ENCODE measurements at regions not wholly inside any gene's neighbourhood (a gene's known extent, or its start where the extent isn't known, plus 50 kb on each side); places are given as distances from the start of the nearest gene placed in this dataset.

DNA sequence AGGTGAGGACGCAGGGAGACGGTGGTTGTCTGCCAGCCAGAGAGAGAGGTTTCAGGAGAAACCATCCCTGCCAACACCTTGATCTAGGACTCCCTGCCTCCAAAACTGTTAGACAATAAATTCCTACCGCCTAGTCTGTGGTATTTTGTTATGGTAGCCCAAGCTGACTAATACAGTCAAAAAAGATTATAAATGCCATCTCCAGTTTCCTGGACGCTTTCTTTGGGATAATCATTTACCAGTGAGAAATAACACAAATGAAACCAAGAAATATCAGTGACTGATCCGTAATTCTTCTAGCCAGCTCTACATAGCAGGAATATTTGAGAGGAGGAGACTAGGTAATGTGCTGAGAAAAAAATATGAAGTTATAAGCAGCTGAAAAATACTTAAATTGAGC lies 707.8 kb upstream of the LMCD1 start:
- DNase-seq (ENCODE audit: low read depth, low spot score) = no peak

DNA sequence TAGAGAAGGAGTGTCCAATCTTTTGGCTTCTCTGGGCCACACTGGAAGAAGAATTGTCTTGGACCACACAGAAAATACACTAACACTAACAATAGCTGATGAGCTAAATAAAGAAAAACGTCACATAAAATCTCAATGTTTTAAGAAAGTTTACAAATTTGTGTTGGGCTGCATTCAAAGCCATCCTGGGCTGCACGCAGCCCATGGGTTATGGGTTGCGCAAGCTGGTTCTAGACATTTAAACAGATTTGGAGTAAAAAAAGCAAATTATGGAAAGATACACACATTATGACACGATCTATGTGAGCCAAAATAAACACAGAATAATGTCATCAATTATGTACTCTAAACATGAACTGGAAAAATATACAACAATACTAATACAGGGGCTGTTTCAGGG lies 703.3 kb upstream of the LMCD1 start:
- DNase-seq (ENCODE audit: low read depth, low spot score) = no peak

DNA sequence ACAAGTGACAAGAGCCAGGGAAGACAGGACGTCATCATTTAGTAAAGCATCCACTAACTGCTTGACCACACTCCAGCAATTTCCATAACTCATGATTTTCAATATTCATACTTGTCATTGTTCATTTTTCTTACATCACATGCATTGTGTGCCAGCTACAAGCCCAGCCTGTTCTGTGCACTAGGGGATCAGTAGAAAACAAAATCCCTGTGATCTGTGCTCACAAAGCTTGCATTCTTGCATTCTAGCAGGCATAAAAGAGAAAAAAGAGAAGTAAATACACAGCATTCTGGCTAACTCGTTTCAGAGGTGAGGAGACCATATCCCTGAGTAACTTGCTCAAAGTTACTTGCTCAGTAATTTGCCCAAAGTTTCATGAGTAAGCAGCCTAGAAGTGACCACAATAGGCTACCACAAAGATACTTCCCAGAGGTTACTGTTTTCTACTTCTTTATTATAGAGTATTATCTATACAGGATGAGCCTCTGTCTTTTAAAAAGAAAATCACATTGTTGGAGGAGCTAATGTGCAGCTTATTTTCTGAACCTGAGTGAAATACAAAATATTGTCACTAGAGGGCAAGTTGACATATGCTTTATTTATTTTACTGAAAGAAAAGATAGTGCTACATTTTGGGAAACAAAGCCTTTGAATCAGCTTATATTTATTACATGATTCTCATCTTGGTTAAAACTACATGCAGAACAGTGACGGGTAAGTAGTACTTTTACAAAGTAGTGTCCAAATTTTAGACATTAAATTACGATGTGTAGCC lies 701.4 kb upstream of the LMCD1 start:
- no peak for DNase-seq (ENCODE audit: low read depth, low spot score)

DNA sequence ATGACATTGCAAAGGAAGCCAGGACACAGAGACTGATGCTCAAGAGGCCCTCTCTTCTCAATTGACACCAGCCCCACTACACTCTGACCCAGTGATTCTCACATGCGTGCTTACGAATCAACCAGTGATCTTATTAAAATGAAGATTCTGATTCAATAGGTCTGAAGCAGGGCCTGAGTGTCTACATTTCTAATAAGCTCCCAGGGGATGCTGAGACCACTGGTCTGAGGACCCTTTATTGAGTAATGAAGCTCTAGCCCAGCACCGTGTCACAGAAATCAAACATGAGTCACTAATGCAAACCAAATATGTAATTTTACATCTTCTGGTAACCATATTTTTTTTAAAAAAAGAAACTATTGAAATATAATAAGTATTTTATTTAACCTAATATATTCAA lies 689.1 kb upstream of the LMCD1 start:
- DNase-seq (ENCODE audit: low read depth, low spot score) = no peak

DNA sequence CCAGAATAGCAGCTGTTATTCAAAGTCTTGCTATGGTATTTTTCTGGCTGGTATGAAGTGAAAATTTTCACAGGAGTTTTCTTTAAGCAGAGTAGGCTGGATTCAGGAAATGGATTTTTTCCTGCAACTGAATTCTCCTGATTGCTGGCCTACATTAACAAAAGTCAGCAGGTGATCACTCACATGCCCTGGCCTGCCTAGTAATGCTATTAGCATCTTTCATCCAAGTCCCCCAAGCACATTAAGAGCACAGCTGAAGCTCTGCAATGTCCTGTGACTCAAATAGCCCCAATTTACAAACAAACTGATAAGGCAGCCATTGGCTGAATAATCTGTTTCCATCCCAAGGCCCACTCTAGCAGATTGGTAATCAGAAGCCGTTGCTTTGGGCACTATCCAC lies 688.3 kb upstream of the LMCD1 start:
- DNase-seq (ENCODE audit: low read depth, low spot score) = no peak

DNA sequence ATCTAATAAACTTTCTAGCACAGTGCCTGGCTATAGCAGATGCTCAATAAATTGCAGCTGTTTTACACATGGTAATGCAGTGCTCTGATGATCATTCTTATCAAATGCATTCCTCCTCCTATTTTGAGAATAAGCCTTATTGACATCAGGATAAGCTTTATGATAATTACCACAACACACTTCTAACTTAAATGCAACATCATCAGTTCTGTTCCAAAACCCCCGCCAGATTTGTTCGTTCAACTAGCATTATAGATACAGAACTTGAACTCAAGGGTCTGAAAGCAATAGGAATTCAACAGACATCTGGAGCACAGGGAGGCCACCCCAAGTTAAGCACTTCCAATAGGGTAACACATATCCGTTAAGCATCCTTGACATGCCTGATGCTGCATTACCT lies 684.4 kb upstream of the LMCD1 start:
- DNase-seq (ENCODE audit: low read depth, low spot score) = no peak

DNA sequence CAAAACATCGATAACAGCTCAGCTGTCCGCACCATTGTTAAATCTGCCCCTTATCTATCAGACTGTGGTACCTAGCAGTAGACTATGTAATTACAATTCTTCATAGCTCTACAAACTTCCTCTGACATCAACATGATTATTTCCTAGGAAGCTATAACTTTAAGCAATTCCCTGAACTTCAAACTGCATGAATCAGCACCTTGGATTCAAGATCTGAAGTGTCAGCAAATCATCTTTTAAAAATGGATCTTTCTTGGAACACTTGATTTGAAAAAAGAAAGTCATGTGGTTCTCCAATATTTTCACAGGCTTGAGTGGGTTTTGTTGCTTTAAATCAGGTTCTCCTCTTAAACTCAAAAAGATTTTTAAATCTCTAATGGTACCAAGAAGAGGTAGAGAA lies 680.7 kb upstream of the LMCD1 start:
- no peak for DNase-seq (ENCODE audit: low read depth, low spot score)

DNA sequence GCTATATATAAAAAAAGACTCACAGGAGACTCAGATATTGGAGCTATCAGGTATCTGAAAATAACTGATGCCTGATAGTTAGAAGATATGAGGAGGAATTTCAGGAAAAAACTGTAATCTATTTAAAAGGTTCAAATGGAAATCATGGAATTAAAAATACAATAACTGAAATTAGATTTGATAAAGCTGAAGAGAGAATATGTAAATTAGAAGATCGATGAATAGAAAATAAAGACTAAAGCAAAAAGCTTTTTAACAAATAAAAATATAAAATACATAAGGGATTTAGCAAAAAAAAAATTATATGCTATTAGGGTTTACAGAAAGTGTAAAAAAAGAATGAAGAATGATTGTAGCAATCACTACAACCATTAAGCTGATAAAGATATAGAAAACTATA lies 679.8 kb upstream of the LMCD1 start:
- no peak for DNase-seq (ENCODE audit: low read depth, low spot score)

DNA sequence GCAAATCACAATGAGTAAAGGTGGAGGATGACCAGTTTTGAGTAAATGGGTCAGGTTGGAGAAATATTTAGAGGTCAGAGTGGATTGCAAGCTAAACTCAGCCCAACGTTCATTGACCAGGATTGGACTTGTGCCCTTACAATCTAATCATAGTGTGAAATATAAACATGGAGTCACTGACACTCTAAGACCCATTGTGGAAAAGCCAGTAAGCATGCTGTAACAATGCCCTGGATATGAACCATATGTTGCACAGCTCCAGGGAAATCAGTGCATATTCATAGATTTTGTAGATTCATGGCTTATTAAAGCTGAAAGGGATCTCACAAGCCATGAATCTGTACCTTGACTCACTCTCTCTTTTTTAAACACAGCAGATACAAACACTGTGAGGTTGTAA lies 660.2 kb upstream of the LMCD1 start:
- no peak for DNase-seq (ENCODE audit: low read depth, low spot score)

DNA sequence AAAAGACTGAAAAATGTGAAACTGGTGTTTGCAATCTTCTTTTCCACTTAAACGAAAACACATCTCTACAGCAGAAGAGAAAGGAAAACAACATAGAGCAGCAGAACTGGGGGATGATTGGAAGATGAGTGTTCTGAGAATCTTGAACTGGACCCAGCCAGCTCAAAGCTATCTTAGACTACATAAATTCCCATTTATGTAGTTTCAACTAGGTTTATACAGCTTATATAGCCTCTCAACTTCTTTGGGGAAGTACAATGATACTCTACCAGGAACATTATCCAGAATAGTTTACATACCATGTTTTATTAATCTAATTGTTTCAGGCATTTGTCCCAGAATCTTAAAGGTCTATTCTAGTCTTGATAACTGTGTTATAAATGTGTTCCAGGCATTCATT lies 658.2 kb upstream of the LMCD1 start:
- no peak for DNase-seq (ENCODE audit: low read depth, low spot score)

DNA sequence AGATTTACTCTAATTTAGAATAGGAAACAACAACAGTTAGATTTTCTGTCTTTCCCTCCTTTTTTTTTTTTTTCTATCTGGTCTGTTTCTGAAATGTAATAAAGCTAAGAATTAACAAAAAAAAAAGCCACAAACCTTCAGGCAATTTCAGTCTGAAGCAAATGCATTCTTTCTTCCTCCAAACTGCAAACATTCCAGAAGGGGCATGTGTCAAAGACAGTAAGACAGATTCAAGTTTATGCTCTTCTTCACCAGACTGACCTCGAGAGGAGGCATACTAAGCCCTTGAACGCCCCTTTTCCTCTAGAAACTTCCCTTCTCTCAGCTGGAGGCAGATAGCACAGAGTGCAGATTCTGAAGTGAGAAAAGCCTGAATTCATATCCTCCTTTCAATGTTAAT lies 654.6 kb upstream of the LMCD1 start:
- DNase-seq (ENCODE audit: low read depth, low spot score) = no peak

DNA sequence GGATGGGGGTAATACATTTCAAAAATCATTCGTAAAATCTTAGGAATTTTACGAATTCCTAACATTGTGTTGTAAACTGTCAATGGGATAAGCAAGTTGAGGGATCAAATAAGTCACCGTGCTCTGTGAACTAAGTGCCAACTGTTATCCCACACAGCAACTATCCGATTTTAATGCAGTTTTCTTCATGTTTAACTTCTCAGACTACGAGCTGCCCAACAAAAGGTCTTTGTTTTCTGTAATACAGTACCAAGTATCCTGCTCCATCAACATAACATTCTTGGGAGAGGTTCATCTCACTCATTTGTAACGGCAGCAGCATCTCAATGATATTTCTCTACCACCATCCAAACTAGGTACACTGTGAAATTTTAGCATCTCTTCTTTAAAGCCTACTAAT lies 654.1 kb upstream of the LMCD1 start:
- DNase-seq (ENCODE audit: low read depth, low spot score) = no peak

DNA sequence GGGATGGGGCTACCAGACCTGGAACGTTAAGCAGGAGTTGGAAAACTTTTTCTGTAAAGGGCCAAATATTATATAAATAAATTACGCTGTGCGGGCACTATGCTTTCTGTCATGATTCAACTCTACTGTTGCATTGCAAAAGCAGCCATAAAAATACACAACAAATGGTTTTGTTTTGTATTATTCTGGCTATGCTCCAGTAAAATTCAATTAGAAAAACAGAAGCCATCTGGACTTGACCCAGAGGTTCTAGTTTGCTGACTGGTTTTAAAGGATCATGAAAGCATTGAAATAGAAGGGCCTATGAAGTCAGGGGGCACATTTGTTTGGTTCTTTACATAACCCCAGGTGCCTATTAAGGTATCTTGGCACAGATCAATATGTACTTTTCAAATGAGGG lies 647.4 kb upstream of the LMCD1 start:
- no peak for DNase-seq (ENCODE audit: low read depth, low spot score)

DNA sequence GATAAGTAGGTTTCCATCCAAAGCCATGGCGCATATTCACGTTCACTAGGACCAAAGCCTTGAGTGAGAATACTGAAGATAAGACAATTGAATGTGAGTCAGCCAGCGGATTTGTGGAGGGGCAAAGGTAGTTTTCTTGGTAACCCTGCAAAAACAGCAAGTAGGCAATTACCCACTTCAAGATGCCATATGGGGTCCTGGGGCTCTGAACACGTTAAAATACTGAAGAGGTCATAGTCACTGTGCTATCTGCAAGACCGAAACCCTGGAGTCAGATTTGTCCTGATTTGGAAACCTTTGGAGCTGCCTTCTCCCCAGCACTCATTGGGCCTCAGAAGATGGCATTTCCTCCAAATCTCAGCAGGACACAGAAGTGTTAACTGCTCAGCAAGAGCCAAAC lies 646.9 kb upstream of the LMCD1 start:
- no peak for DNase-seq (ENCODE audit: low read depth, low spot score)

DNA sequence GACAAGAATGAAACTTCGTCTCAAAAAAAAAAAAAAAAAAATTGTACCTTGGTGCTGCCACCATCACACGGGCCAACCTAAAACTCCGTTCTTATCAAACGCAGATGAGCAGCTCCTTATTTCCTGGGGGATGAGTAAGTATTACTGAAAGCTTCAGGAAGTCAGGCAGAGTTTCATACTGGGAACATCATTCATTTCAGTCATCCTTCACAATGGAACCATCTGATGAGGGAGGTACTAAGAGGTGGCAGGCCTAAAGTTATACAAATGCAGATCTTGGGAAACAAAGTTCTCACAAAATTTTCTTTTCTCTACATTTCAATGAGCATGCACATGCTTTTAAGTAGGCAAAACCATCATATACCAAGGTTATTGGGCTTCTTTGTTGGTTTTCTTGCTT lies 636.0 kb upstream of the LMCD1 start:
- no peak for DNase-seq (ENCODE audit: low read depth, low spot score)

DNA sequence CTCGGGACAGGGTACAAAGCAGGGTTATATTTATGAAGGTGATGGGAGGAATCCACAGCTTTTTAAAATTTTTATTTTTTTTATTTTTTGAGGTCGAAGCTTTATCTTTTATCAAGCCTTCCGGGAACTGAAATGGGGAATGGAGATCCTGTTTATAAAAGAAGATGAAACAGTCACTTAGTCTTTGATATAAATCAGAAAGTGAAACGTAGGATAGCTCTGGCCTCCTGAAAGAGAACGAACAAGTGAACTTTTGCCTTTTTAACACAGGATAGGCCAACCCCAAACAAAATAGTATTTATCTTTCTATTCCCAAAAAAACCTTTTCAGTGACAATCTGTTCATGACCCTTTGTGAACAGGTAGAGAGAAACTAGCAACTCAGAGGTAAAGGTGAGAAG lies 634.0 kb upstream of the LMCD1 start:
- DNase-seq (ENCODE audit: low read depth, low spot score) = no peak

DNA sequence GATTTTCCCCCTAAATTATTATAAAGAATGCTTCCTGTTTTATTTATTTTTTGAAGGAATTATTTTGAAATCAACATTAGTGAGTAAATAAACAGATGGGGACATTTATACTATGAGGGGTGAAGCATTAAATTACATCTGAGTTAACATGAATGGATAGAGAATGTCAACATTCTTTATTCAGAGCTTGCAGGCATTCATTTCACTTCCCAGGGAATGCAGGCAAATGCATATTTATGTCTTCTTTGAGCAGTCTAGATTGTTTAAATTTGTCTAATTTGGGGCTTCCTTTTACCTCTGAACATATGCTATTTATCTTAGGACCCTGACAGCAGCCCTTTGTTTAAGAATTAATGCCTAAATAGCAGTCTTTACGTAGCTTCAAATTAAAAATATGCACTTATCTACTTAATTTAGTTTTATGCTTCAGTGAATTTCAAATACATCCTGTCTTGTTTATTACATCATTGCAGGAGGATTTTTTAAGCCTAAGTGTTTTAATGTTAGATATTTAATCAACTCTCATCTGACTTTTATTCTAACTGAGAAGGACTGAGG lies 630.5 kb upstream of the LMCD1 start:
- no peak for DNase-seq (ENCODE audit: low read depth, low spot score)

DNA sequence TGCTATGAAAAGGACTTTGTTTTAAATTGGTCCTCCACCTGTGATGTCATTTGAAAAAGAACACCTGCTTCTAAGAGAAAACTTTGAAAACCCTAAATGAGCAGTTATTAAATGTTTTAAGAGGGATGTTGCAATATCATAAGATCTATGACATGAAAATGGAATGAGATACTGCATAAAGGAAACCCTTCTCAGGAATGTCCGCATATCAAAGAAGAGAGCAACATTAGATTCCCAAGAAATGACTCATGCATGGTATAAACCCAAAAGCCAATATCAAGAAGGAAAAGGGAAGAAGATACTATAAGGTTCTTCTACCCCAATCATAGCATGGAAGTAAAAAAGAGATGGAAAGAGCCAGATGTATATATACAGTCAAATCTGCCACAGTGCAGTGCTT lies 627.5 kb upstream of the LMCD1 start:
- no peak for DNase-seq (ENCODE audit: low read depth, low spot score)

DNA sequence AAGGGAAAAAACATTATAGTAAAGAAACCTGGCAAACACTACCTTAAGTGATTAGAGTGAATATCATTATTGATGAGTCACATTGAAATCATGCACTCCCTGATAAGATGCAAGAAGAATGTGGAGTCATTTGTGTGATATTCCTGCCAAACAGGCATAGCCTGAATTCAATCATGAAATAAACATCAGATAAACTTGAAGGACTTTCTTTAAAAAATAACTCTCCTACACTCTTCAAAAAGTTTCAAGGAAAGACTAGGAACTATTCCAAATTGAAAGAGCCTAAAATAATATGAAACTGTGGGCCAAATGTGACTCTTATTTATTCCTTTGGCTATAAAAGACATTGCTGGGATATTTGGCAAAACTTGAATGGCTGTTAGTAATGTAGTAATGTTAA lies 625.7 kb upstream of the LMCD1 start:
- DNase-seq (ENCODE audit: low read depth, low spot score) = no peak

DNA sequence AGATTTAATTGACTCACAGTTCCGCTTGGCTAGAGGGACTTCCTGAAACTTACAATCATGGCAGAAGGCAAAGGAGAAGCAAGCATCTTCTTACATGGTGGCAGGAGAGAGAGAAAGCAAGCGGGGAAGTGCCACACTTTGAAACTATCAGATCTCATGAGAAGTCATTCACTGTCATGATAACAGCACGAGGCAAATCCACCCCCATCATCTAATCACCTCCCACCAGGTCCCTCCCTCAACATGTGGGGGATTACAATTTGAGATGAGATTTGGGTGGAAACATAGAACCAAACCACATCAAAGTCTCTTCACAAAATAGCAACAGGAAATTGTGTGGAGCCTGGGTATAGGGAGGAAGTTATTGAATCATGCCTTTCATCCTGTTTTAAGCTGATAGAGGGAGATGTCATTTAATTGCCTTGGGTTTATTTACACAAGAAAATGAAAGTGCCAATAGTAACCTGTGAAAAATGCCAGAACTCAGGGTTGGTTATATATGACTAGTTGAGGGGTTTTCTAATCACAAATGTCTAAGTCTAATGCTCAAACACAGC lies 624.8 kb upstream of the LMCD1 start:
- DNase-seq (ENCODE audit: low read depth, low spot score) = peak; percentile 27

DNA sequence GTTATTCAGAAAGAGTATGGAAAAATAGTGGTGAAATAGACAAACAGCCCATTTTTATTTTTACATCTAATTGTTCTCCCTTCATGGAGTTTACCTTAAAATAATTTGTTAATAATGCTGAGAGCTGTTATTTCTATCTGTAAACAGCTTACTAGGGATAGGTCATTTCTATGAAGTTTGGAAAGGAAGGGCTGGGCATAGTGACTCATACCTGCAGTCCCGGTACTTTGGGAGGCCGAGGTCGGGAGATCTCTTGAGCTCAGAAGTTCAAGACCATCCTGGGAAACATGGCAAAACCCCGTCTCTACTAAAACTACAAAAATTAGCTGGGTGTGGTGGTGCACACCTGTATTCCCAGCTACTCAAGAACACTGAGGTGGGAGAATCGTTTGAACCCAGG lies 624.3 kb upstream of the LMCD1 start:
- no peak for DNase-seq (ENCODE audit: low read depth, low spot score)

DNA sequence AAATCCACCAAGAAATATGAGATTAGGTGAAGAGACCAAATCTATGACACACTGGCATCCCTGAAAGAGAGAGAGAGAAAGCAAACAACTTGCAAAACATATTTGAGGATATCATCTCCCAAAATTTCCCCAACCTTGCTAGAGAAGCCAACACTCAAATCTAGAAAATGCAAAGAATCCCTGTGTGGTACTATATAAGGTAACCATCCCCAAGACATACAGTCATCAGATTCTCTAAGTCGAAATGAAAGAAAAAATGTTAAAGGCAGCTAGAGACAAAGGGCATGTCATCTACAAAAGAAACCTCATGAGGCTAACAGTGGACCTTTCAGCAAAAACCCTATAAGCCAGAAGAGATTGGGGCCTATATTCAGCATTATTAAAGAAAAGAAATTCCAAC lies 622.1 kb upstream of the LMCD1 start:
- DNase-seq (ENCODE audit: low read depth, low spot score) = no peak

DNA sequence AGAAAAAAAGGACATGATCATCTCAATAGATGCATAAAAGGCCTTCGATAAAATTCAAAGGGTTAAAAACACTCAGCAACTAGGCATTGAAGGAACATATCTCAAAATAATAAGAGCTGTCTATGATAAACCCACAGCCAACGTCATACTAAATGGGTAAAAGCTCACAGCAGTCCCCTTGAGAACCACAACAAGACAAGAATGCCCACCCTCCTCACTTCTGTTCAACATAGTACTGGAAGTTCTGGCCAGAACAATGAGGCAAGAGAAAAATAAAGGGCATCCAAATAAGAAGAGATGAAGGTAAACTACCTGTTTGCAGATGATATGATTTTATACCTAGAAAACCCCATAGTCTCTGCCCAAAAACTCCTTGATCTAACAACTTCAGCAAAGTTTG lies 619.7 kb upstream of the LMCD1 start:
- no peak for DNase-seq (ENCODE audit: low read depth, low spot score)

DNA sequence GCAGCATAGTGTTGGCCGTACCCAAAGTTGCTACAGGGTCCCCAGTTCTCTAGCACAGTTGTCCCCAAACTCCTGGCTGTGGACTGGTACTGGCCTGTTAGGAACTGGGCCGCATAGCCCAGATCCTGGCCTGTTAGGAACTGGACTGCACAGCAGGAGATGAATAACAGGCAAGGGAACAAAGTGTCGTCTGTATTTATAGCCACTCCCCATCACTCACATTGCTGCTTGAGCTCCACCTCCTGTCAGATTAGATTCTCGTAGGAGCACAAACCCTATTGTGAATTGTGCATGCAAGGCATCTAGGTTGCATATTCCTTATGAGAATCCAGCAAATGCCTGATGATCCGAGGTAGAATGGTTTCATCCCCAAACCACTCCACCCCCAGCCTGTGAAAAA lies 604.0 kb upstream of the LMCD1 start:
- DNase-seq (ENCODE audit: low read depth, low spot score) = no peak

All from activated CD4-positive, CD25-positive, alpha-beta regulatory T cell treated with anti-CD3 and anti-CD28 coated beads, Interleukin-2, amount 50 U/mL, for 16 hours (primary cell).